HG02870 (cell line): ENCODE measurements at regions not wholly inside any gene's neighbourhood (a gene's known extent, or its start where the extent isn't known, plus 50 kb on each side); places are given as distances from the start of the nearest gene placed in this dataset.

Experiments
- ATAC-seq: cut with Tn5 transposase; IDR thresholded peaks from one replicate; pipeline ENCODE4 v1.9.1; 2021; ENCODE audit warnings: mild to moderate bottlenecking, moderate library complexity; ENCODE audit not compliant: unreplicated experiment

GRCh38 chr5:2575292-2575691 lies 176.2 kb downstream of the IRX2 start:
- ATAC-seq, result no peak

DNA sequence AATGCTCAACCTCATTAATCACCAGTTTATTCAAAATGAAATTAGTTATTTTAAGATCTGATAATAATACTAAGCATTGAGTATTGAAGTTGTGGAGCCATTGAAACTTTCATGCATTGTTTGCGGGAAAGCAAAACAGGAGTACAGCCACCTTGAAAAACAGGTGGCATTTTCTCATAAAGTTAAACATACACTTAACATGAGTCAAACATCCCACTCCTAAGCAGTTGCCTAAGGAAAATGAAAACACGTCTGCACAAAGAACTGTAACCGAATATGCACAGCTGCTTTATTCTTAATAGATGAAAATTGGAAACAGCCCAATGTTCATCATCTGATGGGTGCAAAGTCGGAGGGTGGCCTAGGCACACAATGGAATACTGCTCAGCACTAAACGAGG lies 177.3 kb downstream of the IRX2 start:
- ATAC-seq, result no peak

DNA sequence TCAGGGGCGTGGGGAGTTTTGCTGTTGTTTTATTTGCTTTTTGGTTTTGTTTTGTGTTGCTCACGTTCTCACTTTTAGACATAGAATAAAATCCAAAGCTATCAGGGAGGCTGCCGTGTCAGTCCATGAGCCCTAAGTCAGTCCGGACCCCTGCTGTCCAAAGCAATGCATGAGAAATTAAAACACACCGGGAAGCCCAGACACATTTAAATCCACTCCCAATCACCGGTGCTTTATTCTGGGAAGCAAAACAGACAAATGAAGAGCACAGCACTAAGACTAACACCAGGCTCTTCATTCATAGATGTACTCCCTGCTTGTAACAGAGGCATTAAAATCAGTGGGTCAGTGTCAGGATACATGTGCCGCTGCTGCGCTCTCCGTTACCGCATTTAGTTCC lies 180.9 kb downstream of the IRX2 start:
- ATAC-seq, result no peak

DNA sequence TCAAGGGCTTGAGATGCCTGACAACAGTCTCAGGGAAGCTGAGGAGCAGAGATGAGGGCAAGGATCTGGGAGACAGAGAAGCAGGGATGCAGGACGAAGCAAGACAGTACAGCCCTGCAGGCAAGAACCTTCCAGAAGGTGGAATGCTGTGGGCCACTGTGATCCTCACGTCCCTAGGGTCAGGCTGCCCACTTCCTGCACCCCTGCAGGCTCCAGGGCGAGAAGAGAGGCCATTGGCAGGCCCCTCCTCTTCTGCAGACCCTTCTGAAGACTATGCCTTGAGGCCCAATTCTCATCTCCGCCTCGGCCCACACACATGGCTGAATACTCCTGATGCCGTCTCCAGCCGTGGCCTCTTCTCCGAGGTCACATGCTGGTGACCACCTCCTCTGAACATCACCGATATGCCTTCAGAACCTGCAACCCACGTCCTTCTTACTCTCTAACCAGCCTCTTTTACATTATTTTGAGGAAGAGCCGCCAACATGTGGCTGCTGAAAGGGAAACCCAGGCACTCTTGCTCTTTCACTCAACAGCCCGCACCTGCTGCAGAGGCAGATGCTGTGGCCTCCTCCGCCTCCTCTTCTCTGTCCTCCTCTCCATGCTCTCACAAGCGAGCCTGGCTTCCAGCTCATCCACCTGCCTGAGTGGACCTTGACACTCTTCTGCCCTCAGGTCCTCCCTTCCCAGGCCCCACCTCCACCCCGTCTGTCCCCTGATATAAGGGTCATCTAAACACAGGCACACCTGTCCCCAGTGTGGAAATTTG lies 181.5 kb downstream of the IRX2 start:
- no peak for ATAC-seq

- no peak for ATAC-seq
These were observed 182.3 kb downstream of the IRX2 start for GRCh38 chr5:2569176-2569575.

DNA sequence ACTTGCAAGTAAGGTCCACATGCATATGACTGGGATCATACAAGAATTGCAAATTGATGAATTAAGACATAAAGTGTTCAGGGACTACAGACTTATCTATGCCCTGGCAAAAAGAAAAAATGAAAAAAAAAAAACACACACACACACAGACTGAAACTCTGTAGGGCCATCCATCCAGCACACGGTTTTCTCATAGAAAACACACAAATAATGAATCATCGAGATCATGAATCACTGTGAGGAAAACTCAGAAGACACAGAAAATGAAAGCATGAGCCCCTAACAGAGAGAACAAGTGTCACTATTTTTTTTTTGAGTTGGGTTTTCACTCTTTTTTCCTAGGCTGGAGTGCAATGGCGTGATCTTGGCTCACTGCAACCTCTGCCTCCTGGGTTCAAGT lies 185.2 kb downstream of the IRX2 start:
- ATAC-seq, result no peak

GRCh38 chr5:2565147-2565546 lies 186.3 kb downstream of the IRX2 start:
- ATAC-seq, result no peak

GRCh38 chr5:2563046-2563445 lies 188.4 kb downstream of the IRX2 start:
- no peak for ATAC-seq

DNA sequence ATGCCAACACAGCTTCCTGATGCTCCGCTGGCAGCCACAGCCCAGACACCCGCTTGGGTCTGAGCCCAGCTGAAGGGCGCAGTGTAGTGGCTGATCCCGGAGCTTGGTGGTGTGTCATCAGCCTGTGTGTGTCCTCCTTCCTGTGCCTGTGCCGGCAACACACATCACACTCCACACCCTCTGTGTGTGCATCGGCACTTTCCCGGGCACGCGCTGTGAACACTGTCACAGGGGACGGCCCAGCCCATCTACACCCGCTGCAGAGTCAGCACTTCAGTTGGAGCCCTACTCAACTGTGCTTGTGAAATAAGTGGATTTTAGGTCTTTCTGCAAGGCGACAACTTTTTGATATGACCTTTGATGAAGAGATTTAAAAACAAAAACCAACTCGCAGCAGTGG lies 189.4 kb downstream of the IRX2 start:
- no peak for ATAC-seq

GRCh38 chr5:2560435-2560834 lies 191.0 kb downstream of the IRX2 start:
- ATAC-seq, result no peak

DNA sequence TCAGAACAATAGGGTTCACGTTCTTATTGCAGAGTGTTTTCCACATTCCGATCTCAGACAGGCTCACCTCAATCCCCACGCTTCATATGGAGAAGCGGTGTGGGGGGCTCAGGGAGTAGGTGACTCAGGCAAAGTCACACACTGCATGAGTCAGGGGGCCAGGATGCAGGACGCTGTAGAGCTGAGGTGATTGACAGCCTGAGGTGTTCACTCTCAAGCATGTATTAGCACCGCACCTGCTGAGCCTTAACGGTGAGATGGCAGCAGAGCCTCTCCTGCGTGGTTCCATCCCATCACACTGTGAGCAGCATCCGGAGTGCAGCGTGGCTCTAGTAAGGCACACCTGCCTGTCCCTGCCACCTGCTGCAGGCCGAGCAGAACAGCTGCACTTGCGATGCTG lies 194.0 kb downstream of the IRX2 start:
- no peak for ATAC-seq

GRCh38 chr5:2556375-2556966 lies 195.0 kb downstream of the IRX2 start:
- ATAC-seq, result no peak

GRCh38 chr5:2553611-2554010 lies 197.9 kb downstream of the IRX2 start:
- ATAC-seq, result no peak

DNA sequence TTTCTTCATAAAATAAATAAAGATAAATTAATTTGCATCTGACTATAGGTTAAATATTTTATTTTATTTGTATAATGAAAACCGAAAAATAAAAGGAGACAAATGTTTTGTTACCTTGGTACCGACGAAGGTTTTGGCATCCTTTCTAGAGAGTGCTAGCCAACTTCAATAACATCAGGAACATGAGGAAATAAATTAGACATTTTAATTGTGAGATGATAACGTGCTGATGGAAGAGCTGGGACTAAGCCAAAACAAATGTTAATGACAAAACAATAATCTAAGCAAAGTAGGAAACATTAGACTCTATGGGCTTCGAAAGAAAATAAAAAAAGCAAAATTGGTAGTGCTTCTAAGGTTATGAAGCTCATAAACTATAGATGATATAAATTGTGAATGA lies 201.0 kb downstream of the IRX2 start:
- no peak for ATAC-seq

DNA sequence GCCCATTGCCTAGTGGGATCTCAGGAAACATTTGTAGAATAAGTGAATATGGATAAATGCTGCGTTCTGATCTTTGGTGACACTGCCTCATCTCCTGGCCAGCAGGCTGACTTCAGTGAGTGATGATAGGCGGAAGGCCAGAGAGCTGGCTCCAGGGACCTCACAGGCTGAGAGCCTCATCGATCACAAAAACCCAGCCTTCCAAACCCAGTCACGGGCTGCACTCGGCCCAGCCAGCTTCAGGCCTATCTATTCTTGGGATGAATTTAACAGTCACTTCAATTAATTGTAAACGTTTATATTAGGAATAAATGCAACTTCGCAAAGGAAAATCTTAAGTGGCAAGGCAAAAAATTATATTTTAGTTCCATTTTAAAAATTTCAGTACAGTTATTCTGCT lies 201.6 kb downstream of the IRX2 start:
- no peak for ATAC-seq

- no peak for ATAC-seq
These were observed 202.1 kb downstream of the IRX2 start for GRCh38 chr5:2549354-2549753.

DNA sequence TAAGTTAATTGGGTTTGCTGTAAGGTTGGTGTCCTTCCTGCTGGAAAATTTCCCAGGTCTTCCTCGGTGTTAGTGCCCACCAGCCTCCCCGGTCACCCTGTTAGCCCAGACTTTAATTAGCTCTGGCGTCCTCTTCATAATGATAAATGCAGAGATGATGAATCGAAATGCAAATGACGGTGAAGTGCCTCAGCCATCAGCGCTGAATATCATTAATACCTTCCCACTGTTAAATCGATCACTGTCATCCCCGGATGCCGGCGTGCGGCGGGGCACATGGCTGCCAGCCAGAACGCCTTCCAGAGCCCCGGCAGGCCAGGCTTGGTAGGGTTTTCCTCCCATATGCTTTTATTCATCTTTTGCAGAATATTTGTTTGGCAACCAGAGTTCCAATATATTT lies 204.5 kb downstream of the IRX2 start:
- ATAC-seq, result no peak

DNA sequence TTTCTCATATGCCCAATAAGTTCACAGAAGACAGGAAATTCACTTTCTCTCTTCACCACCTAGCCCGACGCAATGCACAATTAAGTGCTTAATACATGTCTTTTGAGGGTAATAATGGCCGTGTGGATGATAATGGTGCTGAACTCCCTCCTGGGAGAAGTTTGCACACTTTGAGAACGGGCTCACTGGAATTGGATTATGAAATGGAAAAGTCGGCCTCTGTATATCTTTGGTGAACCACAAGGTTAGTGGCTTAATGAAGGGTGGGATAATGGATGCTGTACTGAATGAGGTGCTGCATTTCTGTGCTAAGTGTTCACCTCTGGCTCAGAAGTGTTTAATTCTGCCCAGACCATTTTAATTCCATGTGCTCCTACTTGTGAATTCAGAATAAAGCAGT lies 207.5 kb downstream of the IRX2 start:
- ATAC-seq, result no peak

GRCh38 chr5:2542821-2543220 lies 208.7 kb downstream of the IRX2 start:
- ATAC-seq, result no peak

DNA sequence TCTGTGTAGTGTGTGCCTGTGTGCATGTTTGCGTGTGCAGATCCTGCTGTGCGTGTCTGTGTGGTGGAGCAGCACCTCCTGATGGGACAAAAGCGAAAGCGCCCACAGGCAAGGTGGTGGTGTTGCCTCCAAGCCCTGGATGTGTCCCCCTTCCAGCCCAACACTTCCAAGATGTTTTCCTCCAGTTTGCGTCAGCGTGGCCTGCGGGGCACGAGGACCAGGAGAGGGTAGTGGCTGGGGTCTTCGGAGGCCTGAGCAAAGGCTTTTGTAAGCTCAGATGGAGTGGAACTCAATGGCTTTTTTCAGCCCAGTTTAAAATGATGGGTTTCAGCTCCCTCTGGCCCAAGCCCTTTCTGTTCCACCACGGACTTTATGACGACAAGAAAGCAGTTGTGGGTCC lies 209.5 kb downstream of the IRX2 start:
- no peak for ATAC-seq

GRCh38 chr5:2538169-2538568 lies 213.3 kb downstream of the IRX2 start:
- no peak for ATAC-seq

GRCh38 chr5:2537378-2538145 lies 213.9 kb downstream of the IRX2 start:
- ATAC-seq, result no peak
